Ishikawa (cell line): ENCODE measurements at regions not wholly inside any gene's neighbourhood (a gene's known extent, or its start where the extent isn't known, plus 50 kb on each side); places are given as distances from the start of the nearest gene placed in this dataset.

Experiments
- CEBPB ChIP-seq: IDR thresholded peaks from 2 replicates; pipeline ENCODE4 v1.6.1; 2012
- CREB1 ChIP-seq: IDR thresholded peaks from 2 replicates; pipeline ENCODE4 v1.6.1; 2012; ENCODE audit warnings: low read depth
- EGR1 ChIP-seq: IDR thresholded peaks from 2 replicates; pipeline ENCODE4 v1.6.1; 2012
- EP300 ChIP-seq: IDR thresholded peaks from 2 replicates; pipeline ENCODE4 v1.6.1; 2012; ENCODE audit warnings: borderline replicate concordance
- FOXM1 ChIP-seq: IDR thresholded peaks from 2 replicates; pipeline ENCODE4 v1.6.1; 2012; ENCODE audit warnings: low read depth, borderline replicate concordance
- NFIC ChIP-seq: IDR thresholded peaks from 2 replicates; pipeline ENCODE4 v1.6.1; 2012
- RAD21 ChIP-seq: IDR thresholded peaks from 2 replicates; pipeline ENCODE4 v1.6.1; 2012; ENCODE audit warnings: low read depth
- REST ChIP-seq: IDR thresholded peaks from 2 replicates; pipeline ENCODE4 v1.6.1; 2012; ENCODE audit warnings: low read depth, mild to moderate bottlenecking
- TAF1 ChIP-seq: IDR thresholded peaks from 2 replicates; pipeline ENCODE4 v1.6.1; 2012; ENCODE audit warnings: low read depth, mild to moderate bottlenecking
- TCF12 ChIP-seq: IDR thresholded peaks from 2 replicates; pipeline ENCODE4 v1.6.1; 2012; ENCODE audit warnings: low read depth
- YY1 ChIP-seq: IDR thresholded peaks from 2 replicates; pipeline ENCODE4 v1.6.1; 2012; ENCODE audit warnings: low read depth
- ZBTB7A ChIP-seq: IDR thresholded peaks from 2 replicates; pipeline ENCODE4 v1.6.1; 2012; ENCODE audit warnings: low read depth

GRCh38 chr1:244209955-244210354 is 158.9 kb downstream of the ZBTB18 start:
- TF ChIP-seq TAF1: no peak
- no peak for TF ChIP-seq RAD21
- TF ChIP-seq REST: no peak
- no peak for TF ChIP-seq FOXM1
- no peak for TF ChIP-seq CEBPB
- TF ChIP-seq EP300: no peak
- no peak for TF ChIP-seq CREB1
- TF ChIP-seq YY1: no peak
- no peak for TF ChIP-seq ZBTB7A
- TF ChIP-seq EGR1: no peak
- TF ChIP-seq TCF12: no peak
- TF ChIP-seq NFIC: no peak
